ENCODE measurements at regions not wholly inside any gene's neighbourhood (a gene's known extent, or its start where the extent isn't known, plus 50 kb on each side); places are given as distances from the start of the nearest gene placed in this dataset.

- TF ChIP-seq CTCF (IDR thresholded peaks at IDR 0.05; ENCODE audit: borderline replicate concordance, extremely low read depth, low read length, poor library complexity, severe bottlenecking) (no peak), EZH2 (IDR thresholded peaks at IDR 0.05; ENCODE audit: borderline replicate concordance, low read depth, low read length, severe bottlenecking) (no peak)
Measured at GRCh38 chr20:52727740-52728456, 244.3 kb upstream of the TSHZ2 start.
